IMR-90 (cell line): ENCODE measurements at regions not wholly inside any gene's neighbourhood (a gene's known extent, or its start where the extent isn't known, plus 50 kb on each side); places are given as distances from the start of the nearest gene placed in this dataset.

Experiments
- ATAC-seq: fragments of 200-7000 bp; cut with Tn5 transposase; 2 replicates; pipeline ENCODE4 v1.9.1; 2020; ENCODE audit warnings: low read depth, mild to moderate bottlenecking, moderate library complexity
- BruUV-seq: library from RNA; stranded (reverse); fragments of 400-500 nt; replicated peaks from 2 replicates; lab custom pipeline; 2021; lab: Mats Ljungman, UMichigan
- CTCF ChIA-PET: fragments of 300-600 bp; formaldehyde crosslinking; extraction: SDS; loops from one replicate; lab custom pipeline; 2021; ENCODE audit warnings: antibody characterized with exemption; lab: Yijun Ruan, JAX
- POLR2A ChIA-PET: fragments of 300-600 bp; sonication (Branson Sonifier 250); formaldehyde crosslinking; loops from one replicate; lab custom pipeline; 2022; ENCODE audit warnings: antibody characterized with exemption; ENCODE audit not compliant: unreplicated experiment; lab: Charles Lee
- DNase-seq: peaks from one replicate; pipeline ENCODE4 v3.0.0; 2013
- H2AFZ ChIP-seq: replicated peaks from 2 replicates; pipeline ENCODE3; 2013; ENCODE audit warnings: low read length, mild to moderate bottlenecking; ENCODE audit not compliant: poor library complexity
- H2AK5ac ChIP-seq: 2 replicates; pipeline ENCODE4 v1.6.1; 2013; ENCODE audit warnings: low read depth, low read length, inconsistent platforms
- H2AK9ac ChIP-seq: replicated peaks from 2 replicates; pipeline ENCODE3; 2013; ENCODE audit warnings: mild to moderate bottlenecking, low read depth, low read length, moderate library complexity; ENCODE audit not compliant: poor library complexity
- H2BK120ac ChIP-seq: 2 replicates; pipeline ENCODE4 v1.6.1; 2013; ENCODE audit warnings: low read depth, low read length, inconsistent platforms
- H2BK15ac ChIP-seq: 3 replicates; pipeline ENCODE4 v1.6.1; 2013; ENCODE audit warnings: low read depth, low read length, inconsistent platforms
- H2BK20ac ChIP-seq: 2 replicates; pipeline ENCODE4 v1.6.1; 2013; ENCODE audit warnings: low read depth, mild to moderate bottlenecking, inconsistent platforms, low read length, moderate library complexity
- H2BK5ac ChIP-seq: 2 replicates; pipeline ENCODE4 v1.6.1; 2013; ENCODE audit warnings: mild to moderate bottlenecking, low read depth, low read length, inconsistent platforms; ENCODE audit not compliant: poor library complexity, severe bottlenecking
- H3K14ac ChIP-seq: replicated peaks from 2 replicates; pipeline ENCODE4 v1.6.1; 2013; ENCODE audit warnings: low read depth, low read length, inconsistent platforms
- H3K18ac ChIP-seq: 2 replicates; pipeline ENCODE4 v1.6.1; 2013; ENCODE audit warnings: low read depth, low read length, control low read depth
- H3K23ac ChIP-seq: 2 replicates; pipeline ENCODE4 v1.6.1; 2013; ENCODE audit warnings: low read depth, low read length, inconsistent platforms
- H3K27ac ChIP-seq: 2 replicates; pipeline ENCODE4 v1.5.1; 2013; ENCODE audit warnings: mild to moderate bottlenecking, control low read depth, low read length; ENCODE audit not compliant: insufficient read depth
- H3K27me3 ChIP-seq: 2 replicates; pipeline ENCODE4 v1.6.1; 2013; ENCODE audit warnings: low read length; ENCODE audit not compliant: control insufficient read depth, insufficient read depth
- H3K36me3 ChIP-seq: 2 replicates; pipeline ENCODE4 v1.6.1; 2013; ENCODE audit warnings: low read length, mixed read lengths; ENCODE audit not compliant: control insufficient read depth, insufficient read depth
- H3K4ac ChIP-seq: 2 replicates; pipeline ENCODE4 v1.6.1; 2013; ENCODE audit warnings: low read depth, low read length, inconsistent platforms
- H3K4me1 ChIP-seq: 2 replicates; pipeline ENCODE4 v1.6.1; 2013; ENCODE audit warnings: low read length, mixed read lengths; ENCODE audit not compliant: control insufficient read depth, insufficient read depth
- H3K4me2 ChIP-seq: 2 replicates; pipeline ENCODE4 v1.6.1; 2013; ENCODE audit warnings: low read depth, mild to moderate bottlenecking, control low read depth, low read length, moderate library complexity
- H3K4me3 ChIP-seq: 2 replicates; pipeline ENCODE4 v1.5.1; 2013; ENCODE audit warnings: low read depth, mild to moderate bottlenecking, control low read depth, low read length, moderate library complexity; ENCODE audit not compliant: insufficient read depth
- H3K56ac ChIP-seq: 2 replicates; pipeline ENCODE4 v1.6.1; 2013; ENCODE audit warnings: low read length, inconsistent platforms; ENCODE audit not compliant: insufficient read depth; ENCODE audit errors: extremely low read depth
- H3K79me1 ChIP-seq, 2 experiments: 2 replicates each; pipeline ENCODE4 v1.6.1; 2013; ENCODE audit warnings: low read length in 2 of 2, inconsistent platforms in 1 of 2, low read depth in 1 of 2
- H3K9ac ChIP-seq: 2 replicates; pipeline ENCODE4 v1.6.1; 2013; ENCODE audit warnings: low read depth, low read length, control low read depth
- H3K9me1 ChIP-seq: 2 replicates; pipeline ENCODE4 v1.6.1; 2013; ENCODE audit warnings: low read length, inconsistent platforms; ENCODE audit not compliant: insufficient read depth
- H3K9me3 ChIP-seq: 2 replicates; pipeline ENCODE4 v1.6.1; 2013; ENCODE audit warnings: low read length; ENCODE audit not compliant: control insufficient read depth, insufficient read depth
- H4K20me1 ChIP-seq: 2 replicates; pipeline ENCODE4 v1.6.1; 2013; ENCODE audit warnings: low read length, inconsistent platforms; ENCODE audit not compliant: insufficient read depth
- H4K5ac ChIP-seq: 2 replicates; pipeline ENCODE4 v1.6.1; 2013; ENCODE audit warnings: mild to moderate bottlenecking, low read depth, low read length, control low read depth
- H4K8ac ChIP-seq, 2 experiments: 2 replicates each; pipeline ENCODE4 v1.6.1; 2013; ENCODE audit warnings: low read depth in 2 of 2, low read length in 2 of 2, control low read depth in 1 of 2, inconsistent platforms in 1 of 2
- H4K91ac ChIP-seq: 2 replicates; pipeline ENCODE4 v1.6.1; 2013; ENCODE audit warnings: low read depth, low read length, inconsistent platforms; ENCODE audit not compliant: insufficient read depth
- BHLHE40 ChIP-seq: fragments of 150-350 bp; IDR thresholded peaks from 2 replicates; pipeline ENCODE4 v1.6.1; 2016; ENCODE audit warnings: mild to moderate bottlenecking, low read depth, low read length
- CTCF ChIP-seq: conservative IDR thresholded peaks from 2 replicates; pipeline ENCODE4 v1.5.1; 2012; ENCODE audit warnings: mild to moderate bottlenecking, low read depth, low read length, improper control_type of control experiment
- WGBS, 2 experiments: methylation state at CpG; one replicate each; pipeline versions ENCODE4 v1.1.5 to v1.1.7; 2013; ENCODE audit warnings: missing lambda C conversion rate in 2 of 2; ENCODE audit not compliant: insufficient read length in 1 of 2; ENCODE audit errors: extremely low coverage in 2 of 2; 5-methylcytosine and 5-hydroxymethylcytosine counted together
- dilution Hi-C: fragments of 300-500 bp; cut with HindIII; formaldehyde crosslinking; loops from one replicate; pipeline ENCODE4 v1.14.3; 2018; ENCODE audit warnings: low sequenced_read_pairs; ENCODE audit not compliant: unreplicated experiment
- in situ Hi-C: fragments of 300-500 bp; cut with MboI; formaldehyde crosslinking; loops from 3 replicates; pipeline ENCODE4 v1.14.3; 2019; ENCODE audit warnings: low sequenced_read_pairs, inconsistent platforms, mixed read lengths
- intact Hi-C: fragments of 100-400 bp; cut with micrococcal nuclease; formaldehyde crosslinking; loops from 2 replicates; pipeline ENCODE4 v1.10.0; 2022
- TF ChIP-seq, protein P1 (sequence below): fragments of 150-350 bp; IDR thresholded peaks from 2 replicates; pipeline ENCODE4 v1.6.1; 2016; ENCODE audit warnings: low read depth, mild to moderate bottlenecking, low read length, moderate library complexity, borderline replicate concordance

DNA sequence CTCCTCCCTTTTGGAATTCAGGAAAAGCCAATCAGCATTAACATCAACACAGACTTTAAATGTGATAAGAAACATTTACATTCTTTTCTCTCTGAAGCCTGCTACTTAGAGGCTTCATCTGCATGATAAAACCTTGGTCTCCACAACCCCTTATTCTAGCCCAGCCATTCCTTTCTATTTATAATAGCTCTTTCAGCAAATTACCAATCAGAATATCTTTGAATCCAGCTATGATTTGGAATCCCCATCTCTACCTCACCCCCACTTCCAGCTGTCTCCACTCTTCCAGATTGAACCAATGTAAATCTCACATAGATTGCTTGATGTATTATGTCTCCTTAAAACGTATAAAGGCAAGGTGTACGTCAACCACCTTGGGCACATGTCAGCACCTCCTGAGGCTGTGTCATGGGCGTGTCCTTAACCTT is 139.7 kb downstream of the TUSC7 start:
- no peak for ATAC-seq
- CTCF ChIA-PET = no interaction called here
- no CpG with 5 or more reads among the region's 3 CpGs for WGBS, 2 experiments

More for the DNA sequence above, 139.7 kb downstream of the TUSC7 start:
- Histone ChIP-seq H3K9me3 (no peaks in the 10 kb centered on the region), H3K36me3 (no peaks in the 10 kb centered on the region), H3K27ac (no peak overlapping the region), H3K4me3 (no peak overlapping the region), H3K23ac (no peak overlapping the region), H2AK5ac (no peak overlapping the region), H2BK15ac (no peak overlapping the region), H2AFZ (no peak overlapping the region), H3K9ac (no peak overlapping the region), H3K18ac (no peak overlapping the region), H4K5ac (no peak overlapping the region), H3K27me3 (no peaks in the 10 kb centered on the region), H3K9me1 (no peaks in the 10 kb centered on the region), H2AK9ac (no peak overlapping the region), H2BK5ac (no peak overlapping the region), H4K20me1 (no peaks in the 10 kb centered on the region), H2BK120ac (no peak overlapping the region), H4K91ac (no peak overlapping the region), H3K56ac (no peak overlapping the region), H4K8ac (no peak overlapping the region), H3K4me2 (no peak overlapping the region), H3K79me1 (no peaks in the 10 kb centered on the region), H3K4me1 (no peaks in the 10 kb centered on the region), H3K4ac (no peak overlapping the region), H3K14ac (no peak overlapping the region), H2BK20ac (no peak overlapping the region)
- DNase-seq = no peak
- intact Hi-C loops (no loop called here), in situ Hi-C loops (no loop called here), dilution Hi-C loops (no loop called here)
- no TSS peak for BruUV-seq
- POLR2A ChIA-PET = no interaction called here
- TF ChIP-seq BHLHE40 (no peak), CTCF (no peak)
- TF ChIP-seq, protein P1, sequence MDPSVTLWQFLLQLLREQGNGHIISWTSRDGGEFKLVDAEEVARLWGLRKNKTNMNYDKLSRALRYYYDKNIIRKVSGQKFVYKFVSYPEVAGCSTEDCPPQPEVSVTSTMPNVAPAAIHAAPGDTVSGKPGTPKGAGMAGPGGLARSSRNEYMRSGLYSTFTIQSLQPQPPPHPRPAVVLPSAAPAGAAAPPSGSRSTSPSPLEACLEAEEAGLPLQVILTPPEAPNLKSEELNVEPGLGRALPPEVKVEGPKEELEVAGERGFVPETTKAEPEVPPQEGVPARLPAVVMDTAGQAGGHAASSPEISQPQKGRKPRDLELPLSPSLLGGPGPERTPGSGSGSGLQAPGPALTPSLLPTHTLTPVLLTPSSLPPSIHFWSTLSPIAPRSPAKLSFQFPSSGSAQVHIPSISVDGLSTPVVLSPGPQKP = no peak
